Ishikawa (cell line): ENCODE measurements at regions not wholly inside any gene's neighbourhood (a gene's known extent, or its start where the extent isn't known, plus 50 kb on each side); places are given as distances from the start of the nearest gene placed in this dataset.

ENCODE experiments used
- CEBPB ChIP-seq: IDR thresholded peaks from 2 replicates; pipeline ENCODE4 v1.6.1; 2012
- EGR1 ChIP-seq: IDR thresholded peaks from 2 replicates; pipeline ENCODE4 v1.6.1; 2012
- EP300 ChIP-seq: IDR thresholded peaks from 2 replicates; pipeline ENCODE4 v1.6.1; 2012; ENCODE audit warnings: borderline replicate concordance
- FOXM1 ChIP-seq: IDR thresholded peaks from 2 replicates; pipeline ENCODE4 v1.6.1; 2012; ENCODE audit warnings: low read depth, borderline replicate concordance
- MAX ChIP-seq: IDR thresholded peaks from 2 replicates; pipeline ENCODE4 v1.6.1; 2012
- NFIC ChIP-seq: IDR thresholded peaks from 2 replicates; pipeline ENCODE4 v1.6.1; 2012
- RAD21 ChIP-seq: IDR thresholded peaks from 2 replicates; pipeline ENCODE4 v1.6.1; 2012; ENCODE audit warnings: low read depth
- TCF12 ChIP-seq: IDR thresholded peaks from 2 replicates; pipeline ENCODE4 v1.6.1; 2012; ENCODE audit warnings: low read depth
- TEAD4 ChIP-seq: IDR thresholded peaks from 2 replicates; pipeline ENCODE4 v1.6.1; 2012
- USF1 ChIP-seq: IDR thresholded peaks from 2 replicates; pipeline ENCODE4 v1.6.1; 2012
- TF ChIP-seq, protein P1 (sequence below): IDR thresholded peaks from 2 replicates; pipeline ENCODE4 v1.6.1; 2012; ENCODE audit warnings: low read depth, mild to moderate bottlenecking

GRCh38 chr10:57460540-57460939 is 807.2 kb downstream of the IPMK start:
- no peak for TF ChIP-seq EP300
- no peak for TF ChIP-seq TCF12
- TF ChIP-seq TEAD4: no peak
- no peak for TF ChIP-seq FOXM1
- no peak for TF ChIP-seq RAD21
- no peak for TF ChIP-seq USF1
- TF ChIP-seq NFIC: no peak
- no peak for TF ChIP-seq MAX
- TF ChIP-seq, protein P1, sequence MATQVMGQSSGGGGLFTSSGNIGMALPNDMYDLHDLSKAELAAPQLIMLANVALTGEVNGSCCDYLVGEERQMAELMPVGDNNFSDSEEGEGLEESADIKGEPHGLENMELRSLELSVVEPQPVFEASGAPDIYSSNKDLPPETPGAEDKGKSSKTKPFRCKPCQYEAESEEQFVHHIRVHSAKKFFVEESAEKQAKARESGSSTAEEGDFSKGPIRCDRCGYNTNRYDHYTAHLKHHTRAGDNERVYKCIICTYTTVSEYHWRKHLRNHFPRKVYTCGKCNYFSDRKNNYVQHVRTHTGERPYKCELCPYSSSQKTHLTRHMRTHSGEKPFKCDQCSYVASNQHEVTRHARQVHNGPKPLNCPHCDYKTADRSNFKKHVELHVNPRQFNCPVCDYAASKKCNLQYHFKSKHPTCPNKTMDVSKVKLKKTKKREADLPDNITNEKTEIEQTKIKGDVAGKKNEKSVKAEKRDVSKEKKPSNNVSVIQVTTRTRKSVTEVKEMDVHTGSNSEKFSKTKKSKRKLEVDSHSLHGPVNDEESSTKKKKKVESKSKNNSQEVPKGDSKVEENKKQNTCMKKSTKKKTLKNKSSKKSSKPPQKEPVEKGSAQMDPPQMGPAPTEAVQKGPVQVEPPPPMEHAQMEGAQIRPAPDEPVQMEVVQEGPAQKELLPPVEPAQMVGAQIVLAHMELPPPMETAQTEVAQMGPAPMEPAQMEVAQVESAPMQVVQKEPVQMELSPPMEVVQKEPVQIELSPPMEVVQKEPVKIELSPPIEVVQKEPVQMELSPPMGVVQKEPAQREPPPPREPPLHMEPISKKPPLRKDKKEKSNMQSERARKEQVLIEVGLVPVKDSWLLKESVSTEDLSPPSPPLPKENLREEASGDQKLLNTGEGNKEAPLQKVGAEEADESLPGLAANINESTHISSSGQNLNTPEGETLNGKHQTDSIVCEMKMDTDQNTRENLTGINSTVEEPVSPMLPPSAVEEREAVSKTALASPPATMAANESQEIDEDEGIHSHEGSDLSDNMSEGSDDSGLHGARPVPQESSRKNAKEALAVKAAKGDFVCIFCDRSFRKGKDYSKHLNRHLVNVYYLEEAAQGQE: no peak
- TF ChIP-seq EGR1: no peak
- TF ChIP-seq CEBPB: no peak
